ENCODE measurements at regions not wholly inside any gene's neighbourhood (a gene's known extent, or its start where the extent isn't known, plus 50 kb on each side); places are given as distances from the start of the nearest gene placed in this dataset.

GRCh38 chr10:112026438-112026837 lies 157.1 kb downstream of the GPAM start:
- DNase-seq: no peak

GRCh38 chr10:112027731-112028280 lies 155.8 kb downstream of the GPAM start:
- no peak for DNase-seq

GRCh38 chr10:112030431-112030830 lies 153.1 kb downstream of the GPAM start:
- no peak for DNase-seq

- DNase-seq: no peak
These were observed 143.7 kb downstream of the GPAM start for GRCh38 chr10:112039823-112040222.

- no peak for DNase-seq
These were observed 142.9 kb downstream of the GPAM start for GRCh38 chr10:112040696-112041095.

- no peak for DNase-seq
These were observed 137.6 kb downstream of the GPAM start for GRCh38 chr10:112045938-112046337.

- DNase-seq: no peak
These were observed 135.9 kb downstream of the GPAM start for GRCh38 chr10:112047674-112048073.

- no peak for DNase-seq
These were observed 131.4 kb downstream of the GPAM start for GRCh38 chr10:112052166-112052565.

- DNase-seq: no peak
These were observed 129.7 kb downstream of the GPAM start for GRCh38 chr10:112053895-112054294.

GRCh38 chr10:112054516-112054915 lies 129.0 kb downstream of the GPAM start:
- no peak for DNase-seq

- DNase-seq: no peak
These were observed 126.5 kb downstream of the GPAM start for GRCh38 chr10:112057072-112057471.

- no peak for DNase-seq
These were observed 124.3 kb downstream of the GPAM start for GRCh38 chr10:112059220-112059619.

GRCh38 chr10:112071596-112072133 lies 111.9 kb downstream of the GPAM start:
- no peak for DNase-seq

GRCh38 chr10:112078003-112078402 lies 105.6 kb downstream of the GPAM start:
- no peak for DNase-seq

GRCh38 chr10:112080231-112080630 lies 103.3 kb downstream of the GPAM start:
- DNase-seq: no peak

GRCh38 chr10:112082120-112082519 lies 101.4 kb downstream of the GPAM start:
- DNase-seq: peak in 1 of 56 donors; percentile 1

GRCh38 chr10:112083472-112083871 lies 100.1 kb downstream of the GPAM start:
- DNase-seq: no peak

- no peak for DNase-seq
These were observed 95.6 kb downstream of the GPAM start for GRCh38 chr10:112087953-112088456.

- DNase-seq: no peak
These were observed 91.9 kb downstream of the GPAM start for GRCh38 chr10:112091703-112092102.

GRCh38 chr10:112092519-112092918 lies 91.0 kb downstream of the GPAM start:
- no peak for DNase-seq

GRCh38 chr10:112094984-112095383 lies 88.6 kb downstream of the GPAM start:
- no peak for DNase-seq

- DNase-seq: no peak
These were observed 87.8 kb downstream of the GPAM start for GRCh38 chr10:112095731-112096130.

GRCh38 chr10:112098682-112099081 lies 84.9 kb downstream of the GPAM start:
- no peak for DNase-seq

Measured in nucleus accumbens (tissue), 56 donors.